ENCODE measurements at regions not wholly inside any gene's neighbourhood (a gene's known extent, or its start where the extent isn't known, plus 50 kb on each side); places are given as distances from the start of the nearest gene placed in this dataset.

DNA sequence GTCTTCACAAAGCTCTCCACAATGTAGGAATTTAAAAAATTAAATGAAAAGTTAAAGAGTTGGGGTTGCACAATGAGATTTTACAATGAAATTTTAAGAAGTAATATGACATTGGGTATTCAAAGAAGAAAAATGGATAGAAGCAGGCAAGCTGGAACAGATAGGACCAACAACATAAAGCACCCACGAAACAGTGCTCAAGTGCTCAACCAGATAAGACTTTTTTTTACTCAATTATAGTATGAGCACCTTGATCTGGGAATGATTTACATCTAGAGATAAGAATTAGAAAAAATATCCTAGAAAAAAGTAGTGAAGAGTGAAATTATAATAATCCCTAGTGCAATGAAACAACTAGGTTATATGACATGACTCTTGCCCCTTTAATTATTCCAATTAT lies 1670.1 kb upstream of the ACO1 start:
- DNase-seq (ENCODE audit: insufficient read length, low spot score) (no peak), FAIRE-seq (no peak)
- no peak for TF ChIP-seq POLR2A (IDR thresholded peaks at IDR 0.05; ENCODE audit: low read depth, low read length)

DNA sequence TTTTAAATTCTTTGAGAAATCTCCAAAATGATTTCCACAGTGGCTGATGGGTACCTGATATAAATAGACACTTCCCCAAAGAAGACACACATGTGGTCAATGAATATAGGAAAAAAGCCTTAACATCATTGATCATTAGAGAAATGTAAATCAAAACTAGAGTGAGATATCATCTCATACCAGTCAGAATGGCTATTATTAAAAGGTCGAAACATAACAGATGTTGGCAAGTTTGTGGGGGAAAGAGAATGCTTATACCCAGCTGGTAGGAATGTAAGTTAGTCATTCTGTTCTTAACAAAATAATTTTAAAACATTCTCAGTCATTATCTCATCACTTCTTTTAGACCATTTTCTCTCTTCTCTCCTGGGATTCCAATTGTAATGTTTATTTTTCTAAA lies 1666.0 kb upstream of the ACO1 start:
- FAIRE-seq (no peak), DNase-seq (ENCODE audit: insufficient read length, low spot score) (no peak)
- TF ChIP-seq POLR2A (IDR thresholded peaks at IDR 0.05; ENCODE audit: low read depth, low read length) = no peak

DNA sequence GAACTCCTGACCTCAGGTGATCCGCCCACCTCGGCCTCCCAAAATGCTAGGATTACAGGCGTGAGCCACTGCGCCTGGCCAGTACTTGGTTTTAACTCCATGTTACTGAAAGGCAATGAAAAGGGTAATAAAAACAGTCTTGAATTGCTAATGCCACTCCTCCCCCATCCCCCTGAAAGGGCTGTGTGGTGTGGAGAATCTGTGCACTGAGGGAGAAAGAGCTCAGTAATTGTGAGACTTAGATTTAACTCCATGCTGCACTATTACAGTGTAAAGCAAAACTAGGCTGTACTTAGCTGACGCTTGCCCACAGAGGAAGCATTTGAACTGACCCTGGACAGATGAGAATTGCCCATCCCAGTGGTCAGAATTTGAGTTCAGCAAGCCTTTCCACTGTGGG lies 1662.4 kb upstream of the ACO1 start:
- DNase-seq (ENCODE audit: insufficient read length, low spot score) = no peak
- FAIRE-seq = no peak
- no peak for TF ChIP-seq POLR2A (IDR thresholded peaks at IDR 0.05; ENCODE audit: low read depth, low read length)

DNA sequence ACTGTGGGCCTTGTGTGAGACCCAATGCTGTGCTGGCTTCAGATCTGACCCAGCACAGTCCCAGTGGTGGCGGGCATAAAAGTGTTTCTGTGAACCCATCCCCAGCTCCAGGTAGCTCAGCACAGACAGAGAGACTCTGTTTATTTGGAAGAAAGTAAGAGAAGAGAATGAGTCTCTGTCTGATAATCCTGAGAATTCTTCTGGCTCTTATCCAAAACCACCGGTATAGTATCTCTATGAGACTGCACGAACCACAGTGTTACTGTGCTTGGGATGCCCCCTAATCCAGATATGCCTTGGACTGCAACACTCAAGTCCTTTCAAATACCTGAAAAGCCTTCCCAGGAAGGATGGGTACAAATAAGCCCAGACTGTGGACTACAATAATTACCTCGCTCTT lies 1660.8 kb upstream of the ACO1 start:
- DNase-seq (ENCODE audit: insufficient read length, low spot score) (no peak), FAIRE-seq (no peak)
- no peak for TF ChIP-seq POLR2A (IDR thresholded peaks at IDR 0.05; ENCODE audit: low read depth, low read length)

DNA sequence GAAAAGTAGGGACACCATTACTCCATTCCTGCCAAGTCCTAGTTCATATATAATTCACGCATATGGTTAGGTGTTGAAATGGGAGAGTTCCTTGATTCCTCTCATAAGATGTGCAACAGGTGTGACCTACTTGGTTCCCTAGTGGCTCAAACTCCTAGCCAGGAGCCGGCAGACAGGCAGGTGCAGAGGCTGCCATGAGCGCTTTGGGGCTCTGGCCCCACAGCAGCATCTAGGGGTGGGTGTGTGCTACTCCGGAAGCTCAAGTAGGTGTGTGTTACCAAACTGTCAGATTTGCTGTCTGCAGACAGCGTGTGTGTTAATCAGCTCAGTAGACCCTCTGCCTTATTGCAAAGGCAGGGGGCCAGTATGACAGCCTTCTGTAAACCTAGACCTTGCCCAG lies 1652.4 kb upstream of the ACO1 start:
- FAIRE-seq = no peak
- no peak for TF ChIP-seq POLR2A (IDR thresholded peaks at IDR 0.05; ENCODE audit: low read depth, low read length)
- no peak for DNase-seq (ENCODE audit: insufficient read length, low spot score)

DNA sequence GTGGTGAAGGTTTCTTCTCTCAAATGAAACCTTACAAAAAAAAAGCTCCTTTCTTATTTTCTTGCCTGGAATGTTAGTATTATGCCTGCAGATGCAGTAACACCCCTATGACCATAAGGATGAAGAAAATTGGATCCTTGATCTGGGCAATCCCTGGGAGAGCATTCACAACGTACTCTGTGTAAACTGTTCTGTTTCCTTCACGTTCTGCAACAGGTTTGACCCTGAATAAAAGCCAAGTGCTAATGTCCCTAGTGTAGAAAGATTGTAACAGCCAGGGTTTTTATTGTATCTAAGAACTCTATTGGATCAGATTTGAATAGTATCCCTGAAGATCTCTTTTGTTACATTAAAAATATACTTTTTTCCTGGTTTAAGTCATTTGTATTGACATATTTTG lies 1639.6 kb upstream of the ACO1 start:
- no peak for FAIRE-seq
- no peak for TF ChIP-seq POLR2A (IDR thresholded peaks at IDR 0.05; ENCODE audit: low read depth, low read length)

DNA sequence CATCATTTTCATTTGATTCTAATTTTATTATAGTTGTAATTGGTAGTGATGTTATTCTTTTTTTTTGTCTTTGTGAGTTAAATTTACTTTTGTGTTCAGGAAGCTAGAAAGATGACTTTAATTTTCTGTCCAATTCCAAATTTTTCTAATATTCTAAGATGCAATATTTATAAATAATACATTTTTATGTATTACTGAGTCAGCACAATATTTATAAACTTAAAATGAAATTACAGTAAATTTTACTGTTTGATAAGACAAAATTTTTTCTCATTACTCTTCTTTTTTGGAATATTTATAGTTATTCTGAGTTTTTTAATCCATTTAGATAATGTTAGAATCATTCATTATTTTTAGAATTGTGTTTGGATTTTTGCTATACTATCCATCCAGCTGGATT lies 1637.9 kb upstream of the ACO1 start:
- DNase-seq (ENCODE audit: insufficient read length, low spot score) (no peak), FAIRE-seq (no peak)
- no peak for TF ChIP-seq POLR2A (IDR thresholded peaks at IDR 0.05; ENCODE audit: low read depth, low read length)

More for the DNA sequence above, 1639.6 kb upstream of the ACO1 start:
- DNase-seq (ENCODE audit: insufficient read length, low spot score) = no peak

DNA sequence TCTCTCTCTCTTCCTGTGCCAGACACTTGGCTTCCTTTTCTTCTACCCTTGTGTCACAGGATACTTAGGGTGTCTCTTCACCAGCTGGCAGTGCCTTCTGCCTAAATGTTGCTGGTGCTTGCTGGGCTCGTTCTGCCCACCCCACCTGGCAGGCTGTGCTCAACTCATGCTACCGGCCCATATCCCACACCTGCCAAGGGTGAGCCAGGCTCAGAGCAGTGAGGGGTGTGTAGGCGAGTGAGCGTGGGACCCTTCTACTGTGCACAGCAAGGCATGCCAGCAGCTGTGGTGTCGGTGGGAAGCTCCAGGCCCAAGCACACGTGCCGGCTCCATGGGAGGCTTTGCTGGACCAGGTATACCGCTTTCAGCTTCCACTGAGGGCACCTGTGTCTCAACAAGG lies 1626.7 kb upstream of the ACO1 start:
- no peak for FAIRE-seq

DNA sequence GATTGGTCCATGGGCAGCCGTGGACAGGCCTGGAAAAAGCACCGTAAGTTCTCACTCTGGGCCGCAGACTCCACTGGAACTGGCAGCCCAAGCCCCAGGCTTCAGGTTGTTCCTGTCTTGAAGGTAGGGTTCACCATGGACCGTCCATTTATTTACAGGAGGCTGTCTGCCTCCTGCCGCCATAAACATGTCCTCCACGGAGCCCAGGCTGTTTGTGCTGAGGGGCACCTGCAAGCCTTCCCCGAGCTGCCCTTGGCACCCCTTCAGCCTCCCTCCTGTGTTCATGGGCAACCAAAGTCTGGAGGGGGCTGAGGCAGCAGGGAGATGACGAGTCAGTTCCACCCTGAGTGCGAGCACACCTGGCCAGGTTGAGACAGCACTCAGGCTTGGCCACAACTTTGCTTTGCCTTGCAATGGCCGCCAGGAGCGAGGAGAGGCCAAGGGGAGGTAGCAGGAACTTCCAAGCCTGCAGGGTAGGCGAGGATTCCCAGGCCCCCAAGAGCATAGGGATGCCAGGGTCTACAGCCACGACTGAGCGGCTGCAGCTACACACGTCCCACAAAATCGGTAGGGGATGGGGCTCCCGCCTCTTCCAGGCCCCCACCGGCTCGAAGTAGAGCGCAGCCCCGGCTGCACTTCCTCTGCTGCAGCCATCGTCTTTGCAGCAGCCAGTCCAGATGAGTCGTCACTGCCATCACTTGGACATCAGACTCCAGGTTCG lies 1625.6 kb upstream of the ACO1 start:
- no peak for TF ChIP-seq POLR2A (IDR thresholded peaks at IDR 0.05; ENCODE audit: low read depth, low read length)
- DNase-seq (ENCODE audit: insufficient read length, low spot score) (no peak), FAIRE-seq (no peak)

More for the DNA sequence above, 1626.7 kb upstream of the ACO1 start:
- DNase-seq (ENCODE audit: insufficient read length, low spot score) = no peak
- no peak for TF ChIP-seq POLR2A (IDR thresholded peaks at IDR 0.05; ENCODE audit: low read depth, low read length)

DNA sequence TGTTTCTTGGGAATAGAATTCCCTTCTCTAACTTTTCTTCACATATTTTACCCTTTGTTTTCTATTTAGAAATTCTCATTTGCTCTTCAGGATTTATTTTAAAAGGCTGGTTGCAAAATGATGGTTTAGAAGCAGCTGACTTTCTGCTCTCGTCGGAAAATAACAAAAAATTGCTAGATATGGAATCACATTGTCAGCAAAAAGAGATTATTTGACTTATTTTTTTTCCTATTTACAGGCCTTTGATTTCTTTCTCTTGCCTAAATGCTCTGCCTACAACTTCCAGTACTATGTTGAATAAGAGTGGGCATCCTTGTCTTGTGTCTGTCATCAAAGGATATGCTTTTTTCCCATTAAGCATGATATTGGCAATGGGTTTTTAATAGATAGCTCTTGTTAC lies 1619.1 kb upstream of the ACO1 start:
- no peak for TF ChIP-seq POLR2A (IDR thresholded peaks at IDR 0.05; ENCODE audit: low read depth, low read length)
- no peak for FAIRE-seq
- DNase-seq (ENCODE audit: insufficient read length, low spot score) = no peak

DNA sequence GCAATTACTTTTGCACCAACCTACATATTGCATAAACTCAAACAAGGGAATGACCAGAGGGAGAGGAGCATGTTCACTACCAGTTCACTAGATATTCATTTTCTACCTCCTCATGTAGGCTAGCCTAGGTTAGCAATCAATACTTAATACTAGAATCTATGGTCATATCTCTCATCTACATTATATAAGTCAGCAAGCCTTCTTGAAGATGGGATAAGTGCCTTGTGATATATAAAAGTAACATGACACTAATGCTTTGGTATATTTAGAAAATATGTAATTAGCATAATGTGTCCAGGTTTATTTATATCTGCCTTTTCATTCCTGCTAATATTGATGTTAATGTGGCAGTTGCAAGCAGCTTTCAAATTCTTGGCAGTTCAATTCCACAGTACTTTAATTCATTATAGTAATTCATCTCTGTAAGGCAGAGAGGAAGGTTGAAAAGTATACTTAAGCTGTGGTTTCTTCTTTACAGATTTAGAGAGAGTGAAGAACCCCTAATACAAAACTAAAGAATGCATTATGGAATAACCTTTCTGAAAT lies 1613.2 kb upstream of the ACO1 start:
- no peak for TF ChIP-seq POLR2A (IDR thresholded peaks at IDR 0.05; ENCODE audit: low read depth, low read length)
- DNase-seq (ENCODE audit: insufficient read length, low spot score) = no peak
- no peak for FAIRE-seq

DNA sequence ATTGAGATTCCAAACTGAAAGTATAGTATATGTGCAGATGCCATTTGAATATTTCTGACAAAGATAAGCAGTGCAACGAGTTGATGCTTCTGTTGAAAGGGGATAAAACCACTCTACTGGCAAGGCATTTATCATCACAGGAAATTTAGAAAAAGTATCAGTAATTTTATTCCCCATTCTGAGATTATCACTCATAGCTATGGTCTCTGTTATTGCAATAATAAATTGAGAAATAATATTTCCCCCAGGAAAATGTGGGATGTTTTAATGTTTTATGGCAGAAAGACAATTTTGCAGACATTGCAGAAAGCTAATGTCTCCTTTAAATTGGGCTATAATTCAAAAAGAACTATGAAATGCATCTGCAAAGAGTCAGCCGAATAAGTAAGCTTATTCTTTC lies 1612.7 kb upstream of the ACO1 start:
- no peak for TF ChIP-seq POLR2A (IDR thresholded peaks at IDR 0.05; ENCODE audit: low read depth, low read length)
- no peak for DNase-seq (ENCODE audit: insufficient read length, low spot score)
- no peak for FAIRE-seq

DNA sequence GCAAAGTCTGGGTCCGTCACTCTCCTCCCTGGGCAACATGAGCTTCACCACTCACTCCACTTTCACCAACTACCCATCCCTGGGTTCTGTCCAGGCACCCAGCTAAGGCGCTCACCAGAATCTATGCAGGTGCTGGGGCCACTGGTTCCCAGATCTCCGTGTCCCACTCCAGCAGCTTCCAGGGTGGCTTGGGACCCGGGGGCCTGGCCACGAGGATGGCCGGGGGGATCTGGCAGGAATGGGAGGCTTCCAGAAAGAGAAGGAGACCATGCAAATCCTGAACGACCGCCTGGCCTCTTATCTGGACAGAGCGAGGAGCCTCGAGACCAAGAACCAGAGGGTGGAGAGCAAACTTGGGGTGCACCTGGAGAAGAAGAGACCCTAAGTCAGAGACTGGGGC lies 1611.0 kb upstream of the ACO1 start:
- no peak for TF ChIP-seq POLR2A (IDR thresholded peaks at IDR 0.05; ENCODE audit: low read depth, low read length)
- no peak for FAIRE-seq
- DNase-seq (ENCODE audit: insufficient read length, low spot score) = no peak

DNA sequence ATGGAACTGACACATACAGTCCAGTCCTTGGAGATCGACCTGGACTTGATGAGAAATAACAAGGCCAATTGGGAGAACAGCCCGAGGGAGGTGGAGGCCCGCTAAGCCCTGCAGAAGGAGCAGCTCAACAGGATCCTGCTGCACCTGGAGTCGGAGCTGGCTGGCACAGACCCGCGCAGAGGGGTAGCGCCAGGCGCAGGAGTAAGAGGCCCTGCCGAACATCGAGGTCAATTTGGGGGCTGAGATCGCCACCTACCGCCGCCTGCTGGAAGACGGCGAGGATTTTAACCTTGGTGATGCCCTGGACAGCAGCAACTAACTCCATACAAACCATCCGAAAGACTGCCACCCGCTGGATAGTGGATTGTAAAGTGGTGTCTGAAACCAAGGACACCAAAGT lies 1610.1 kb upstream of the ACO1 start:
- TF ChIP-seq POLR2A (IDR thresholded peaks at IDR 0.05; ENCODE audit: low read depth, low read length) = no peak
- no peak for DNase-seq (ENCODE audit: insufficient read length, low spot score)
- no peak for FAIRE-seq

DNA sequence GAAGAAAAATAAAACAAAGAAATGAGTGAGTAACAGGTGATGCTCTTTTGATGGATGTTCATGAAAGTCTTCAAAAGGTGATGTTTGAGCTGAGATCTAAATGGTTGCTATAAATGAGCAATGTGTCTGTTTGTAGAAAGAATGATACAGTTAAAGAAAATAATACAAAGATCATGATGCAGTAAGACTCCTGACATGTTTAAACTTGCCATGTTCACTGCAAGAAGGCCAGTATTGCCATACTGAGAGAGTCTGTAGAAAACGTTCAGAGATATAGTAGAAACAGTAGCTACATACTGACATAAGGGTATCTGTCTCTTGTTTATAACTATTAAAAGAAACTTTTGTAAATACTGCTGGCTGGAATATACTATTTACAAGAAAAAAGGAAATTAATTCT lies 1609.2 kb upstream of the ACO1 start:
- no peak for FAIRE-seq
- no peak for DNase-seq (ENCODE audit: insufficient read length, low spot score)
- no peak for TF ChIP-seq POLR2A (IDR thresholded peaks at IDR 0.05; ENCODE audit: low read depth, low read length)

Data from H54 (cell line).